GM12872 (cell line): ENCODE measurements at regions not wholly inside any gene's neighbourhood (a gene's known extent, or its start where the extent isn't known, plus 50 kb on each side); places are given as distances from the start of the nearest gene placed in this dataset.

Experiments used
- TF ChIP-seq, protein P1 (sequence below): IDR thresholded peaks from 3 replicates; pipeline ENCODE4 v1.5.1; 2011; ENCODE audit warnings: low read depth, mild to moderate bottlenecking, low read length, moderate library complexity; ENCODE audit not compliant: insufficient read depth

DNA sequence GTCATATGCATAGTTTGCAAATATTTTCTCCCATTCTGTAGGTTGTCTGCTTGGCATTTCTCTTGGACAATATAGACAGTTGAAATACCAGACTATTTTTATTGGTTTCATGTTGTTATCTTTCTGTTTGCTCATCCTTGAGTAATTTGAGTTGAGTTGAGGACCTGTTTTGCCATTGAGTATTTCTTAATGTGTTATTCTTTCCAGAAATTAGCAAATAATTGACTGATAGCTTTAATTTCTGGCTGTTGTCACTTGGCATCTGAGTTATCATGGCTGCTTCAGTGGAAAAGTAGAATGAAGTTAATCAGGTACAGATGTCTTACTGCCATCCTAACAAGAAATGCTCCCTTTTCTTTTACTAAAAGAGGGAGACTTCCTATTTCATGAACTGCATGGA, 264.8 kb upstream of the DUSP10 start:
- TF ChIP-seq, protein P1, sequence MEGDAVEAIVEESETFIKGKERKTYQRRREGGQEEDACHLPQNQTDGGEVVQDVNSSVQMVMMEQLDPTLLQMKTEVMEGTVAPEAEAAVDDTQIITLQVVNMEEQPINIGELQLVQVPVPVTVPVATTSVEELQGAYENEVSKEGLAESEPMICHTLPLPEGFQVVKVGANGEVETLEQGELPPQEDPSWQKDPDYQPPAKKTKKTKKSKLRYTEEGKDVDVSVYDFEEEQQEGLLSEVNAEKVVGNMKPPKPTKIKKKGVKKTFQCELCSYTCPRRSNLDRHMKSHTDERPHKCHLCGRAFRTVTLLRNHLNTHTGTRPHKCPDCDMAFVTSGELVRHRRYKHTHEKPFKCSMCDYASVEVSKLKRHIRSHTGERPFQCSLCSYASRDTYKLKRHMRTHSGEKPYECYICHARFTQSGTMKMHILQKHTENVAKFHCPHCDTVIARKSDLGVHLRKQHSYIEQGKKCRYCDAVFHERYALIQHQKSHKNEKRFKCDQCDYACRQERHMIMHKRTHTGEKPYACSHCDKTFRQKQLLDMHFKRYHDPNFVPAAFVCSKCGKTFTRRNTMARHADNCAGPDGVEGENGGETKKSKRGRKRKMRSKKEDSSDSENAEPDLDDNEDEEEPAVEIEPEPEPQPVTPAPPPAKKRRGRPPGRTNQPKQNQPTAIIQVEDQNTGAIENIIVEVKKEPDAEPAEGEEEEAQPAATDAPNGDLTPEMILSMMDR, result no peak

DNA sequence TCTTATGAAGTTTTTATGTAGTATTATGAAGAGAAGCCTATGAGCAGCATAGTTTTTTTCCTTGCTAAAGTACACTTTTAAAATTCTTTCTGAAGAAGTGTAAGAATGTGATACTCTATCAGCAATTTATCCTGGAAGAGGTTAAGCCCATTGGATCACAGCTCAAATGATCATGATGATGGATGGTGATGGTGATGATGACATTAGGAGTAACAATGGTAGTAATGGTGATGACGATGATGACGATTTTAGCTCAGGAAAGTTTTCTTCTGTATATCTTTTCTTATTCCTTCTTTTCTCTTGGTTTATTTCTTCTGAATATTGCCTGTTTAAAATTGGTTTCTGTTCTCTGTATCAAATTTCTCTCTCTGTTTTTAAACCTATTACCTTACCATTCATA, 262.9 kb upstream of the DUSP10 start:
- TF ChIP-seq, protein P1, result no peak

DNA sequence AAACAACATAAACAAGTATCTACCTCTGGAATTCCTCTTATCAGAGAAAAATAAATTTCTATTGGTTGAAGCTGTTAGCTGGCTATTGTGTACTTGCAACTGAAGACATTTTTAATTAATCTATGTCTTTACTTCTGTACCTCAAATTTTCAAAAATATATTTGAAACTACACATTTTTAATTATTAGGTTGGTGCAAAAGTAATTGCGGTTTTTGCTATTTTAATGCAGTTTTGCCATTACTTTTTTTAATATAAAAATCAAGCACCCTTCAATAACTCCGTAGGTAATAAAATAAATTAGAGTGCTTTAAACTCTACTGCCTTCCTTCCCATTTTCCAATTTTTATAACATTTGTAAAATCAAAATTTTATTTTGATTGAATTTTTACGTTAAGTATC, 262.1 kb upstream of the DUSP10 start:
- TF ChIP-seq, protein P1, result no peak

DNA sequence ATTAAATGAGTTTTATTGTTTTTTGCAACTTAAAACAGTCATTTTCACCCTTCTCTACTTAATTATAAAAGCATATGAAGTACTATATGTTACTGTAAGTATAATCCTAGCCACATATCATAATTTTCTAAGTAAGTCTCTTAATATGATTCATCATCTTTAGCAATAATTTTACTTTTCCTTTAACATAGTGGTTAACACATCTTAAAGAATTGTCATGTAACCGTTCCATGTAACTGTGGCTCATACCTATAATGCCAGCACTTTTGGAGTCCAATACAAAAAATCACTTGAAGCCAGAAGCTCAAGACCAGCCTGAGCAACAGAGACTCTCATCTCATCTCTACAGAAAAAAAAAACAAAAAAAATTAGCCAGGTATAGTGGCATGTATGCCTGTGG, 260.6 kb upstream of the DUSP10 start:
- TF ChIP-seq, protein P1, result no peak

DNA sequence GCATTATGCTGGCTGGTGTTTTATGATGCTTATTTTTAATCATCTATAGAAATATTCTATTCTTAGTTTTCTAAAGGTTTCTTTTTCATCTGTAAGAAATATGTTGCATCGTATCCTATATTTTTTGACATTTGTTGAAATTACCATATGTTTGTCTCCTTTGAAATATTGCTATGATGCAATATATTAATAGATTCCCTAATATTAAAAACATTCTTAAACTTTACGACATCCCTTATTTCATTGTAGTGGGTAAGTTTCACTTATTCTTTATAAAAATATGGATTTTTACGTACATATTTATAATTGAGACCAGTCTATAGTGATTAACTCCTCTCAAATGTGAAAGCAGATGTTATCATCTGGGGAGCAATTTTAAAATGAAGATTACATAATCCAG, 258.2 kb upstream of the DUSP10 start:
- TF ChIP-seq, protein P1, result no peak

DNA sequence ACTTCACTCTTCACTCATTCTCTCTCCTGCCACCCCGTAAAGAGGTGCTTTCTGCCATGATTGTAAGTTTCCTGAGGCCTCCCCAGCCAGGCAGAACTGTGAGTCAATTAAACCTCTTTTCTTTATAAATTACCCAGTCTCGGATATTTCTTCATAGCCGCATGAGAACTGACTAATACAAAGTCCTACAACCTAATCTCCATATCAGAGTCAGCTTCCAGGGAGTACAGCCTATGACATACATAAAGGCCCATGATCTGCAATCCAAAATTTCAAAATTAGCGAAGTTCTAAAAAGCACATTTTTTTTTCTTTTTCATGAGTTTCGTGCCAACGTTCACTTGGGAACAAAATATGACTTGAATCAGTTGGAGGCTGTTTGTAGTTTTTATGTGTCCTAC, 256.9 kb upstream of the DUSP10 start:
- TF ChIP-seq, protein P1, result no peak

DNA sequence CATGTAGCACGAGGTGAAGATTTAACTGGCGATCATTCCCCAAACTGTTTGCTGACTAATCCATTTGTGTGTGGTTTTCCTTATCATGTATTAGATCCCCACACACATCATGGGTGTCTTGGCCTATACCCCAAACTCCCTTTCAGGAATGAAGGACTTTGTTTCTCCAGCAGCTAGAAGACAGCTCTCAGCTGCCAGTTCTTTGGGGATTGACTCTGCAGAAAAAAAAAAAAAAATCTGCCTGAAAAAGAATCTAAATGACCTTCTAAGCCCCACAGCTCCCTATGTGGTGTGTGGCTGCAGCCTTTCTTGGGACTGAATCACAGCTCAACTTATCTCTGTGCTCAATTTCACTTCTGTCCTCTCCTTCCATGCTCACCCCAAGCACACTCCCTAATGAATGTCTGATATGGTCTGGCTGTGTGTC, 256.3 kb upstream of the DUSP10 start:
- TF ChIP-seq, protein P1, result no peak

DNA sequence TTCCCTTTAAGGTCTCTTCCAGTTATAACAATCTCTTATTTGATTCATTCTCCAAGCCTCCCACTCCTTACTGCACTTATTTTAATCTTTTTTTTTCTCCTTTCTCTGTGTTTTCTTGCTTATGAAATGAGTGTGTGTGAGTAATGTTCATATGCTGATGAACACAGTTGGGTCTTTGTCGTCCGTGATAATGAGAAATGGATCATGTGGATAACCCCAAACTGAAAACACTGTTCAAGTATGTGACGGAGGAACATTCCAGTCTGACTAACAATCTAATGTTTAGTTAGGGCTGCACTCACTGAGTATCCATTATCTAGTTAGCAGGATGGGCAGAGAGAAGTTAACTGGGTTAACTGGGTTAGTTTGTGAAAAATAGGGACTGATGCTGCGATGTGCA, 253.1 kb upstream of the DUSP10 start:
- TF ChIP-seq, protein P1, result no peak
